AG04450 (cell line): ENCODE measurements at regions not wholly inside any gene's neighbourhood (a gene's known extent, or its start where the extent isn't known, plus 50 kb on each side); places are given as distances from the start of the nearest gene placed in this dataset.

ENCODE experiments used
- CTCF ChIA-PET: fragments of 300-600, 350-600 bp; formaldehyde crosslinking; extraction: SDS; loops from one replicate; lab custom pipeline; 2022; ENCODE audit warnings: antibody characterized with exemption, inconsistent platforms; lab: Charles Lee
- POLR2A ChIA-PET: fragments of 350-600 bp; formaldehyde crosslinking; extraction: SDS; loops from one replicate; lab custom pipeline; 2021; ENCODE audit warnings: antibody characterized with exemption, inconsistent platforms; lab: Yijun Ruan, JAX
- DNase-seq: peaks from one replicate; pipeline ENCODE4 v3.0.0-alpha.2; 2011; ENCODE audit warnings: low read depth, low spot score
- H3K27ac ChIP-seq: one replicate; pipeline ENCODE4 v1.5.1; 2012; ENCODE audit warnings: low read depth, low read length, control low read depth
- H3K27me3 ChIP-seq: one replicate; pipeline ENCODE4 v1.6.0; 2012; ENCODE audit warnings: low read length; ENCODE audit not compliant: control insufficient read depth, insufficient read depth
- H3K4me3 ChIP-seq: 2 replicates; pipeline ENCODE4 v1.5.1; 2011; ENCODE audit warnings: mild to moderate bottlenecking, low read depth, low read length, control low read depth
- H3K9me3 ChIP-seq: 2 replicates; pipeline ENCODE4 v1.5.1; 2012; ENCODE audit warnings: low read length; ENCODE audit not compliant: control insufficient read depth, insufficient read depth
- CTCF ChIP-seq: IDR thresholded peaks from 2 replicates; pipeline ENCODE4 v1.5.1; 2011; ENCODE audit warnings: low read depth, low read length, control low read depth, inconsistent platforms

- Histone ChIP-seq H3K4me3 (no peak overlapping the region), H3K27ac (no peak overlapping the region), H3K9me3 (peaks cover 3% of the 10 kb centered on the region; the same call in 1 of the 2 replicates), H3K27me3 (no peaks in the 10 kb centered on the region)
- POLR2A ChIA-PET, result no interaction called here
- CTCF ChIA-PET, result no interaction called here
- no peak for TF ChIP-seq CTCF
- no peak for DNase-seq
Observed at GRCh38 chr12:115042341-115042740, 358.4 kb upstream of the TBX3 start.

GRCh38 chr12:115037830-115038229 is 353.9 kb upstream of the TBX3 start:
- H3K27ac ChIP-seq, result no peak overlapping the region
- no peak overlapping the region for H3K4me3 ChIP-seq
- H3K27me3 ChIP-seq, result no peaks in the 10 kb centered on the region
- no peak for TF ChIP-seq CTCF
- ChIA-PET POLR2A (interaction anchor here (0.6 kb wide), 1 partner anchor 723 kb away, joined by 3 read pairs; no protein-coding TSS in a partner anchor), CTCF (no interaction called here)
- H3K9me3 ChIP-seq, result peaks cover 3% of the 10 kb centered on the region
- no peak for DNase-seq

DNA sequence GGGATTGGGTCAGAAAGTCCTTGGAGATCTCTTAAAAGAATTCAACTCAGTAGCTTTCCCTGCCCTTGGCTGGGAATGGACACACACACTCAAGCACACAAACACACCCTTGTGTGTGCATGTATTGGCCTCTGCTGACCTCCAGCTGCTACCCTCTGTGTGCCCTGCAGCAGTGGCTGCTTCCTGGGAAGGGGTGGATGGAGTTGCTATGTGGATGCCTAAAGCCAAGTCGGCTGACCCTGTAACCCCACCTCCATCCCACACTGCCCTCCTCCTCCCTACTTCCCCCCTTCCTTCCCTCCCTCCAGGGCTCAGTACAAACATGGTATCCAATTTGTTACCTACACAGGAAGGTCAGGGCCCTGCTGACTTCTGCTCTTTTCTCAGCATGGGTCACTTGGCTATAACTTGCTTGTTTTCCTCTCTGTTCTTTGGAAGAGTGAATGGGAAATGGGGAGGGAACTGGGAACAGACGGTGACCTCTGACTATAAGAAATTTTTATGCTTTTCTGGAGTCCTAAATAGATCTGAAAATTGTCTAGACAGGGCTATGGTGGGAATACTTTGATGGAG is 351.6 kb upstream of the TBX3 start:
- ChIA-PET POLR2A (no interaction called here), CTCF (no interaction called here)
- TF ChIP-seq CTCF, result no peak
- Histone ChIP-seq H3K27me3 (no peaks in the 10 kb centered on the region), H3K27ac (no peak overlapping the region), H3K4me3 (no peak overlapping the region), H3K9me3 (no peaks in the 10 kb centered on the region; the same call in 1 of the 2 replicates)
- no peak for DNase-seq

DNA sequence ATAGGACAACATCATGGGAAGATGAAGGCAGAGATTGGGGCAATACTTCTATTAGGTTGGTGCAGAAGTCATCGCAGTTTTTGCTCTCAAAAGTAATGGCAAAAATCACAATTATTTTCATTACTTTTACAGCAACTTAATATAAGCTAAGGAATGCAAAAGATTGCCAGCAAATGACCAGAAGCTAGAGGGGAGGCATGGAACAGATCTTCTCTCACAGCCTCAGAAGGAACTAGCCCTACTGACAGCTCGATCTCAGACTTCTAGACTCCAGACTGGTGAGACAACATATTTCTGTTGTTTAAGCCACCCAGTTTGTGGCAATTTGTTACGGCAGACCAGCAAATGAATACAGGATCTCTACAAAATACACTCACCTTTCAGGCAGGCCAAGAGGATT is 348.5 kb upstream of the TBX3 start:
- POLR2A ChIA-PET, result no interaction called here
- CTCF ChIA-PET, result no interaction called here
- no peak for DNase-seq

More for the DNA sequence above, 348.5 kb upstream of the TBX3 start:
- Histone ChIP-seq H3K27ac (no peak overlapping the region), H3K9me3 (no peaks in the 10 kb centered on the region; the same call in 1 of the 2 replicates), H3K27me3 (no peaks in the 10 kb centered on the region), H3K4me3 (no peak overlapping the region)
- TF ChIP-seq CTCF, result no peak
